DMS79 treated with DMSO at 0.1 percent for 48 hours (cell line): ENCODE measurements at regions not wholly inside any gene's neighbourhood (a gene's known extent, or its start where the extent isn't known, plus 50 kb on each side); places are given as distances from the start of the nearest gene placed in this dataset.
"Not testable (repeated sequence)": the region's sequence is repeated elsewhere in the genome, so short reads cannot be mapped to it uniquely, and the experiment has no call there.

Source experiments
- DNase-seq: peaks from one replicate; lab custom pipeline; 2025; lab: John Stamatoyannopoulos, UW

- no peak for DNase-seq
Measured at GRCh38 chr18:22816266-22817176, 116.6 kb upstream of the RBBP8 start.

DNA sequence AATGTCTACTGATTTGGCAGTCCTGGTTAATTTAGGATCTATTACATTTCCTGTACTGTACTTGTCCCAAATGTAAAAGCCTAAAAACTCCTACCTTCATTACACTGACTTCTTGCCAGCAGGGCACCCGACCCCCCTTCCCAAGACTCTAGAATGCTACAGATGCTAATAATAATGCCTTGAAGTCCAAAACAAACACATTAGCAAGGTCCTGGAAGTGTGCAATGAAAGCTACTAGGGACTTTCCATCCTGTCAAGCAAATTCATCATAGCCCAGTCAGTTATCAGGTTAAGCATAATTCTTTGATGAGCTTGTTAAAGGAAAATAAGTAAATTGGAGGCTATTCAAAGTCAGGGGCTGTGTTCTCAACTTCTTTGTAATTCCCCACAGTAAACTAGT is 115.3 kb upstream of the RBBP8 start:
- peak; percentile 30 for DNase-seq

DNA sequence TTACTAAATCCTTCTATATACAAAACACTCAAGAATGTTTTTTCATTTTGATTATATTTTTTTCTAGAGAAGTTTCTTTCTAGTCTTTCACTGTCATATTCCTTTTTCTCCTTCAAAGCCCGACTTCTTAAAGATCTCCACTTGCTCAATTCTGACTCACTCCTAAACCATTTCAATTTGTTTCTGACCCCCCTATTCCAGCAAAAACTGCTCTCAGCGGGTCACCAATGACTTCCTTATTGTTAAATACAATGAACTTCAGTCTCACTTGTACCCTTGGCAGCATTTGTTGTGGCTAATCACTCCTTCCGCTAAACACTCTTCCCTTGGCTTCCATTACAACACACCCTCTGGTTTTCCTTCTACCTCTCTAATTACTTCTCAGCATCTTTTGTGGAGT is 111.1 kb upstream of the RBBP8 start:
- DNase-seq = no peak

GRCh38 chr18:22822841-22823508 is 110.2 kb upstream of the RBBP8 start:
- no peak for DNase-seq

DNA sequence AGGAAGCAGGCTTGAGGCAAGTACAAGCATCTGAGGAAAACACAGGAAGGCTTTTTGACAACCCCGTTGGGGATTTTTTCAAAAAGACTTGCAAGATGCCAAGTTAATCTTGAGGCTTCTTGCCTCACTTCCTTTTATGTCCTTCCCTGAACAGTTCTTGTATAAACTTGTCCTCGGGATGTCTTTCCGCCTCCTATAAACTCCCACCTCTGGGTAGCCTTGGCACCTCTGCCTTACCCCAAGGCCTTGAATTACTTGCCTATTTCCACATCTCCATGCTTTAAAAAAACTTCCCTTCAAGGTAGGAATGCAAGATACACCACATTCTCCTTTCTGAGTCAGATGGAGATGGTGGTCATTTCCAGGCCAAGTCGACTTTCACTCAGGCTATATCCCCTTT is 106.4 kb upstream of the RBBP8 start:
- DNase-seq = peak; percentile 89

- no peak for DNase-seq
Measured at GRCh38 chr18:22827216-22827615, 105.9 kb upstream of the RBBP8 start.

DNA sequence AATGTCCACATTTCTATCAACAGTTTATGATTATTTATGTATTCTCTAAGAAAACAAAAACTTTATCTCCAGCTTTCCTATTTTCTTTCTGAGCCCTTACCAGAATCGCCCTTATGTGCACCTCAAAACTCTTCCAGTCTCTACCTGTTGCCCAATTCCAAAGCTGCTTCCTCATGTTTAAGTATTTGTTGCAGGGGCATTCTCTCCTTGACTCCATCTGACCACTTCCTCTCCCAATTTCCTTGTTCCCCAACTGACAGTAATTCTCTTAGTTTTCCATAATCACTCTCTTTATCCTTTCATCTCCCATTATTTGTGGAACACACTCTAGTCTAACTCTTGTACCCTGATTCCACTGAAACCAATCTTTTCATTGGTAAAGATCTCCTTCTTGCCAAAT is 105.4 kb upstream of the RBBP8 start:
- no peak for DNase-seq

- no peak for DNase-seq
Measured at GRCh38 chr18:22828171-22828570, 105.0 kb upstream of the RBBP8 start.

DNA sequence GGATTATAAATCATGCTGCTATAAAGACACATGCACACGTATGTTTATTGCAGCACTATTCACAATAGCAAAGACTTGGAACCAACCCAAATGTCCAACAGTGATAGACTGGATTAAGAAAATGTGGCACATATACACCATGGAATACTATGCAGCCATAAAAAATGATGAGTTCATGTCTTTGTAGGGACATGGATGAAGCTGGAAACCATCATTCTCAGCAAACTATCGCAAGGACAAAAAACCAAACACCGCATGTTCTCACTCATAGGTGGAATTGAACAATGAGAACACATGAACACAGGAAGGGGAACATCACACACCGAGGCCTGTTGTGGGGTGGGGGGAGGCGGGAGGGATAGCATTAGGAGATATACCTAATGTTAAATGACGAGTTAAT is 104.5 kb upstream of the RBBP8 start:
- DNase-seq = not testable (repeated sequence)

- DNase-seq = no peak
Measured at GRCh38 chr18:22829781-22830180, 103.3 kb upstream of the RBBP8 start.

DNA sequence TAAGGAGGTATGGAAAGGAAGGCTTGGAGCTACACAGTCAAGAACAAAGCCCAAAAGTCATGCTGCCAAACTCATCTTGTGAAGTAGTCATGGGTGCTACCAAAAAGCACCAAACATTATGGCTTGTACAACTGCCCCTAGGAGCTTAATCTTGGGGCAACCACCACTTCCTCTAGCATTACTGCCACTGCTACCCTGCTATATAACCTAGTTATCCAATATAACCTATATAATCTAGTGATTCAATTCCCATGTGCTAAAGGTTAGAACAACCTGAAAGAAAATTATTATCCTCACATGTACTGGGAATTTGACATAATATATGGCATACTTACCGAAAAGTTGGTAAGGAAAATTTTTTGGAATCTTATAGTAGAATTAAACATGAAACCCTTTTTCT is 102.6 kb upstream of the RBBP8 start:
- DNase-seq = no peak

- DNase-seq = no peak
Measured at GRCh38 chr18:22831441-22831904, 101.7 kb upstream of the RBBP8 start.

GRCh38 chr18:22836932-22837331 is 96.2 kb upstream of the RBBP8 start:
- DNase-seq = no peak

DNA sequence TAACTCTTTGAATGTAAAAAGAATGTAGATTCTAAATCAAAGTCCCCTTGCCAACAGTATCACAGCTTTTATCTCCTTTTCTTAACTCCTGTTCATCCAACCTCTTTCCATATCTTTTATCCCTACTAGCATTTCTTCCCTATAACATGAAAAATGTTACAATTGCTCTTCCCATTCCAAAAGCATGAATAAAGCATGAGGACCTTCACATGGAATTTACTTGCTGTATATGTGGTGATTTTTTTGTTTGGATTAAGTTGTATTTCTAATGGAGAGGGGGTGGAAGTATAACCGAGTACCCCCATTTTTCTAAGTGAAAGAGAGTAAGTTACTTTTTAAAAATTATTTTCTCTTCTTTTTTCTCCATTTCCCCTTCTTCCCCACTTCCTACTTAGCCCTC is 94.9 kb upstream of the RBBP8 start:
- DNase-seq = no peak

- DNase-seq = no peak
Measured at GRCh38 chr18:22838639-22839277, 94.4 kb upstream of the RBBP8 start.

DNA sequence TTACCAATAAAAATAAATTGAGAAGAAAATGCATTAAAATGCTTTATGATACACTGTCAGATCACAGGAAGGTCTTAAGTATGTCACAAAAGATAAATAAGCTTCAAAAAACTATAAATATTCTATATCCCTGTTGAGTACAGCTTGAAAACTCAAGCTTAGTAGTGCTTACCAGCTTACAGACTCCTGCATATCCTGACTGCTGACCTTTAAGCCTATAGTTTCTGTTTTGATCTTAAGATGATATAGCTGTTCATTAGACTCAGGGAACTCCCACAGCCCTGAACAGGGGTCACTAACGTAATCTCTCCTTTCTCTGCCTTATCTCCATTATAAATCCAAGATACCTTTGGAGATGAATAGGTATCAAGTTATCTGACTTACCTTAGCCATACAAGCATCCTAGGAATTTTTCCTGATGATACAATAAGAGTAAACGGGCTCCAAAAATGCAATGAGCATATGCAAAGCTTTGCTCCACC is 93.7 kb upstream of the RBBP8 start:
- DNase-seq = no peak

GRCh38 chr18:22840606-22841144 is 92.5 kb upstream of the RBBP8 start:
- DNase-seq = no peak

- peak; percentile 96 for DNase-seq
Measured at GRCh38 chr18:22841840-22842239, 91.3 kb upstream of the RBBP8 start.

DNA sequence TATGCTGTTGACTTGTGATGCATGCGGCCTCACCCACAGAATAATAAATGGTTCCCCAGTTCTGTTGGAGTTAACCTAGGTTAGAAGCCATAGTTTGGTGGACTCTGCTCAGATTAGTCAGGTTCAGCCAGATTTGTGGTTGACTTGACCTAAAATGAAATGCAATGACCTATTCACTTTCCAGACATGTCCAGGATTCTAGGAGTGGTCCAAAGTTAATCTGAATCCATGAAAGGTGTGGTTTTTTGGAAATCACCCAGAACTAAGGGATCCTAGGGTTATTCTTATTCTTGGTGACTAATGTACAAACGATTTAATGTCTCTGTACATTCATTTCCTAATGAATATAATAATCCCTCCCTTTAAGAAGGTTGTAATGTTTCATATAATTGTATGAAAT is 88.9 kb upstream of the RBBP8 start:
- no peak for DNase-seq

- no peak for DNase-seq
Measured at GRCh38 chr18:22844628-22845027, 88.5 kb upstream of the RBBP8 start.

DNA sequence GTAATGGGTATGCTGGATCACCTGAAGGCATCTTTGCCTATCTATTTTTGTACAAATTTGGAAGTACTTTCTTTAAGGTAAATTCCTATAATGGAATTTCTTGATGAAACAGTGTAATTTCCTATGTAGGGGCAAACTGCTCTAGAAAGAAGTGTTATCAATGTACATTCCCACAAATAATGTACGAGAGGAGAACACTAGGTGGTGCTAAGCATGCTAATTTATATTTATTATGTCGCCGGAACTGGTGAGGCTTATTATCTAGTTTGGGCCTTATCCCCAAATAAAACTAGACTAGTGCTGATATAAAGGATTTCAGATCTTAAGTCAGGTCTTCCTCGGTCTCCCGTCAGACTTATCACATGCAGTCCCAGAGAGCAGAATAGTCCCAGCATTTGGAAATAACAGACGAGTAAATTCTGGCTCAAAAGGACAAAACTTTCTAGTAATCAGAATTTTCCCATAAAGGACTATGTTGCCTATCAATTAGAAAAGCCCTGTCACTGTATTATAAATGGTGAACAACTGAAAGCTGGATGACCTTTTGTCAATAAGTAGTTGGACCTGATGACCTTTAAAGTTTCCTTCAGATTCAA is 86.9 kb upstream of the RBBP8 start:
- DNase-seq = no peak

- no peak for DNase-seq
Measured at GRCh38 chr18:22846697-22847096, 86.4 kb upstream of the RBBP8 start.
